Stimulated activated CD4-positive, alpha-beta T cell treated with anti-CD3 and anti-CD28 coated beads, Interleukin-15, amount 100 ng/mL, for 1 hour (primary cell): ENCODE measurements at regions not wholly inside any gene's neighbourhood (a gene's known extent, or its start where the extent isn't known, plus 50 kb on each side); places are given as distances from the start of the nearest gene placed in this dataset.

ENCODE experiments used
- DNase-seq, 2 donors: peaks; one replicate each; pipeline ENCODE4 v3.0.0-alpha.2; 2020; ENCODE audit warnings: low read depth in 1 of 2, low spot score in 1 of 2

GRCh38 chr16:18059577-18059976 is 277.0 kb downstream of the NPIPA8 start:
- DNase-seq: no peak

DNA sequence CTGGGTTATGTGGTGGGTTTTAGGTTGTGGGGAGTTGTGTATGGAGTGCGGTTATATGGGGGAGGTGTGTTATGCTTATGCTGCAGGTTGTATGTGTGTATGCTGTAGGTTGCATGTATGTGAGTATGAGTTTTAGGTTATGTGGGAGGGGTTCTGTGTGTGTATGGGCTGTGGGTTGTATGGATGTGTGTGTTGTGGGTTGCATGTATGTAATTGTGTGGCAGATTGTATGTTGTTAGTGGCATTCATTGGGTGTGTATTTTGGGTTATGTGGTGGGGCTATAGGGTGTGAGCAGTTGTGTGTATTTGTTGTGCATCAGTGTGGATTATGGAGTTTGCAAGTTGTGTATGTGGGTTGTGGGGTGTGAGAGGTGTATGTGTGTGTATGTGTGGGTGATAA is 277.4 kb downstream of the NPIPA8 start:
- DNase-seq: no peak

- no peak for DNase-seq
These were observed 281.1 kb downstream of the NPIPA8 start for GRCh38 chr16:18055411-18055916.

- DNase-seq: no peak
These were observed 285.8 kb downstream of the NPIPA8 start for GRCh38 chr16:18050777-18051176.

DNA sequence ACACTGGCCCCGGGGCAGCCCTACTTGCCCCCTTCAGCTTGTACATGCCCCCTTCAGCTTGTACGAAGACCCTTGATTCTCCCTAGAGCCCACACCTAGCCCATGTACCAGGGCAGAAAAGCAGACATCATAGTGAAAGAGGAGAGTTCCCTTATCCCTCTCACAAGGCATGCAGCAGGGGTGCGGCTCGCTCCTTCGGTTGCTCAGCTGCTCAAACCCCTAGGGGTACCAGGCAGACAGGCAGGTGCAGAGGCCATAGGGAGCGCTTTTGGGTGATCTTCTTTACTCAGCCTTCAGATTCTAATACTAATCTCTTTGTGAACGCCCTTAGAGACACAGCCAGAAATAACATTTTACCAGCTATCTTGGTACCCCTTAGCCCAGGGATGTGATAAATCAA is 286.3 kb downstream of the NPIPA8 start:
- no peak for DNase-seq

DNA sequence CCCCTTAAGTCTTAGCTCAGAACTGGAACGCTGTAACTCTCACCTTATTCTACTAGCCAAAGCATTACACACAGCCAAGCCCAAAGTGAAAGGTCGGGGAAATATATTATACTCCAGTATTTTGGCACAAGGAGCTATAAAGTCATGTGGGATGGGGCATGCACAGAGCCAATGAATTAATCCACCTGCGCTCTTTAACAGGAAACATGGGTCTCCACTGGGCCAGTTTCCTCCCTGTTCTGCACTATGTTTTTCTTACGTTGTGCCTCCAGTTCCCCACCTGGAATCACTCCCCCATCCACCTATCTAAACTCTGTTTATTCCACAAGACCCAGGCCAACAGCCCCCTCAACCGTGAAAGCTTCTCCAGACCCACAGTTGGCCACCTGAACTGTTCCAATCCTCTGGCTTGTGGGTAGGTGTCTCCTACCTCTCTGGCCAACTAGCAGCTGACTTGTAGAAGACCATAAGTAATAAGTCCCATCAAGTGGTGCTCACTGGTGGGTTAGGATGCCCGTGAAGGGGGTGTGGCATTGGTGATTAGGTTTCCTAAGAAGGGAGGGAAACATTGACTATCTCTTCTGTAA is 286.9 kb downstream of the NPIPA8 start:
- DNase-seq: no peak

- DNase-seq: no peak
These were observed 287.5 kb downstream of the NPIPA8 start for GRCh38 chr16:18048853-18049546.

DNA sequence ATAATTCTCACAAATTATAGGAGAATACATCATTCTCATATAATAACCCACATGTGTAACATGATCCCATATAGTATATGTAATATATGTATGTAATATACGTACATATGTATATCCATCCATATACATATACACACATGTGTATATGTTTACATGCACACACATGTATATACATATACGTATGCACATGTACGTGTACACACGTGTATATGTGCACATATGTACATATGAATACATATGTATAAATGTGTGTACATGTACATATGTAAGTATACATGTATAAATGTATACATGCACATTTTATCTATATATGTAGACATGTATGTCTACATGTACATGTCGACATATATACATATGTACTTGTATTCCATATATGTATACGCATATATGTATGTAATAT is 288.8 kb downstream of the NPIPA8 start:
- DNase-seq: no peak

DNA sequence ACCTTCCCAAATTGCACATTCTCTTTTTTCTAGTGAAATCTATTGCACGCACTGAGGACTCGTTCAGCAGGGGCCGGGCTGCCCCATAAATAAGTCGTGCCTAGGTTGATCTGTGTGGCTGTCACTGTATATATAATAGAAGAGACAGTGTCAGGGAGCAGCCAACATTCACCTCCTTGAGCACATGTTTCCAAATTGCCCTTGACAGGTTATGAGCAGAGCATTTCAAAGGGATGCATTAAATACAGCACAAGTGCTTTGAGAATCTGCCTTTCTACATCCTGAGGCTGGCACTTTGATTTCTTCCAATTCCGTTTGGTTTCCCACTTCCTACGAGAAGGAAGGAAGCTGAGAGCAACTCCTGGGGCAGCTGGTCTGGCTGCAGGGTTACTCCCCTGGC is 291.2 kb downstream of the NPIPA8 start:
- no peak for DNase-seq

DNA sequence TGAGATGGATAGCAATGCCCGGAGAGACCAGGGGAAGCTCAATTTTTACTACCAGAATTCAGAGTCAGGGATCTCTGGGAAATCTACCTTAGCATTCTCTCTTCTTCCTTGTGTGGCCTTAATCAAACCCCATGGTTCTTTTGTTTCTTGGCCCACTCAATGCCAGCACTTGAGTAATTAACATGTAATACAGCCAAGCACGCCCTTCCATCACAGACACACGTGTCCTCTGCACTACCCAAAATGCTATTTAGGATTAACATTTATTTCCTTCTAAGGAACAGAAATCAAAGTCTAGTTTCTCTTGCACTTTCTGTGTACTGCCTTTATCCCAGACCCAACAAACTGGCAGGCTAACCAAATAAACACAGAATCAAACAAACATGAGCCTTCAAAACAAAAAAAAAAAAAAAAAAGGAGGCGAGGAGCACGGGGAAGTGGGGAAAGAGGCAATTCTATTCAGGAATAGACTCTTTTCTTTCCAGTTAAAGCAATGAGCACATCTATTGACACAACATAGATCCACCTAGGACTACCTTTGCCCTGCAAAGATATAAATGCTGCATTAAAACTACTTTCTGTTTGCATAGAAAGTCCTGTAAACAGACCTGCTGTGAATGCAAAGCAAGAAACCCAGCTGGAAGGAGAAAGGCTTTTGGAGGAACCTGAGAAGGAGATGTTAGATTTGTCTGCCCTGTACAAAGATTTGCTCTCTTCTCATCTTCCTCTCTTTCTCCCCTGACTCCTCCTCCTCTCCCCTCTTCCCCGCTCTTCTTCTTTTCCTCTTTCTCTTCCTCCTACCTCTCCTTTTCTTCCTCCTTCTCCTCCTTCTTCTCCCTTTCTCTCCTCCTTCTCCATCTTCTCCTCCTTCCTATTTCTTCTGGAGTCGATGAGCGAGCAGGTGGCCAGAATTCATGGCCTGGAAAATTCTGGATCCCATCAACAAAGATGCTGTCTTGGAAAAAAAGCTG is 294.4 kb downstream of the NPIPA8 start:
- DNase-seq: no peak

- no peak for DNase-seq
These were observed 296.6 kb downstream of the NPIPA8 start for GRCh38 chr16:18039931-18040330.

DNA sequence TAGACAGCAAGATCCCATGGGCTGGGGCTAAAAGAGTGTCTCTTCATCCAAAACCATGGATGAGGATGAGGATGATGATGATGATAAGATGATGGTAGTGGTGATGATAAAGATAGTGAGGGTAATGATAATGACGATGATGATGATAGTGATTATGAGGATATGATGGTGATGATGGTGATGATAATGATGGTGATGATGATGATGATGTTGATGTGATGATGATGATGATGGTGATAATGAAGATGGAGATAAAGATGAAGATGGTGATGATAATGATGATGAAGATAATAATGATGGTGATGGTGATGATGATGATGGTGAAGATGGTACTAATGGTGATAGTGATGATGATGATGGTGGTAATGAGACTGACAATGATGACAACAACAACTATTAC is 299.5 kb downstream of the NPIPA8 start:
- no peak for DNase-seq

- DNase-seq: no peak
These were observed 311.9 kb downstream of the NPIPA8 start for GRCh38 chr16:18024611-18025010.

- DNase-seq: no peak
These were observed 318.2 kb downstream of the NPIPA8 start for GRCh38 chr16:18018376-18018775.

- no peak for DNase-seq
These were observed 322.7 kb downstream of the NPIPA8 start for GRCh38 chr16:18013863-18014262.

DNA sequence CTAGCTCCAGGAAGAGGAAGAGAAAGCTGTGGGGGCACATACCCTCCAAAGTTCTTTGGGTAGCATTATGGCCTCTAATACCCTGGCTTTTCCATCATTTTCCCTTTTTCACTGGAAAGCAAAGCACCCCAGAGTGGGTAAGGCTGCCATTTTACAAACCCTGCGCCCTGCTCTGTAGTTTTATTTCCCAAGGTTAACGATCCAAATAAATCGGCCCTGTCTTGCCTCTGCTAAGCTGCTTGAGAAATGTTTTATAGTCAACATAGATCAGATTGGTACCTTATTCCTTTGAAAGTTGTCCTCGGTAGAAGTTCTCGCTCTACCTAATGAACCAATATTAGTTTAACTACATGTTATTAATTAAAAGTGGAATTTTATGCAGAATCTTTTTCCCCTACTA is 328.2 kb downstream of the NPIPA8 start:
- DNase-seq: no peak

- no peak for DNase-seq
These were observed 333.5 kb downstream of the NPIPA8 start for GRCh38 chr16:18003033-18003432.

DNA sequence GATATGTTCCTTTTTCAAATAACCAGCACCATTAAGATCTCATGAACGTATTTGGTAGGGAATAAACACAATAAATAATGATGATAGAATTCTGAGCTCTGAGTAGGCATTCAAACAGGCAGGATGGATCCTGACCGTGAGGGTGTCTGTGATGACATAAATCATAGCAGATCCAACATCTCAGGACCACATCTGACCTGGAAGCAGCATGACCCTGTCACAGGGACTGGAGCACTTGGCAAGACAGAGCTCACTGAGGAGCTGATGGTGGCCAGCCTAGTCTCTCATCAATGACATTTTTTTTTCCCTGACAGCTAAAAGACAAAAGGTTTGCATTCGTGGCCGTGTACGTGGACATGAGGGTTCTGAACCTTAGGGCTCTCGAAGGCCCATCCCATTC is 337.5 kb downstream of the NPIPA8 start:
- no peak for DNase-seq

GRCh38 chr16:17998550-17998949 is 338.0 kb downstream of the NPIPA8 start:
- no peak for DNase-seq

DNA sequence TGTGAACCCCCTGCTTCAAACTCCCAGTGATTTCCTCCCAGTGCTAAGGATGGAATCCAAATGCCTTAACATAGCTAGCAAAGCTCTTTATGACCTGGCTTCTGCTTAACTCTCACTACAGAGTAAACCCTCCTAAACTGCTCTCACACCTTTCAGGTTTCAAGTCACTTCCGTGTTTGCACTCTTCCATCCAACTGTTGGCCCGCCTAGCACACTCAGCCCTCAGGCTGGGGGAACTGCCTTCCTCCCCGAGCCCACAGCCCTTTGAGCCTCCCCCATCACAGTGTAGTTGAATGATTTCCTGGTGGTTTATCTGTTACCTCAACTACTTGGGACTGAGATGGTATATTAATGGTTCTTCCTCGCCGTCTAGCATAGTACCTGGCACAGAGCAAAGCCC is 342.5 kb downstream of the NPIPA8 start:
- DNase-seq: no peak

DNA sequence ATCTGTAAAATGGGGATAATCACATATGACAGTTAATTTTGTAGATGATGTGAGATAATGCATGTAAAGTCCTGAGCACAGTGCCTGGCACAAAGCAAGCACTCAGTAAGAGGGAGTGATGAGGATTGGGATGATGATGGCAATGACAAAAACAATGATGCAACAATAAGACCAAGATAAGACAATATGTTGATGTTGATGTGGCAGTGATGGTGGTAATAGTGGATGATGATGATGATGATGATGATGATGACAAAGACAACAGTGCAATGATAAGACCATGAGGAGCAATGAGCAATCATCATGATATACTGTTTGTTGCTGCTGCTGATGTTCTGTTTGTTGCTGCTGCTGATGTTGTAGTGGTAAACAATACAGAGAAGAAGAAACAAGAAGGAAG is 344.1 kb downstream of the NPIPA8 start:
- no peak for DNase-seq

DNA sequence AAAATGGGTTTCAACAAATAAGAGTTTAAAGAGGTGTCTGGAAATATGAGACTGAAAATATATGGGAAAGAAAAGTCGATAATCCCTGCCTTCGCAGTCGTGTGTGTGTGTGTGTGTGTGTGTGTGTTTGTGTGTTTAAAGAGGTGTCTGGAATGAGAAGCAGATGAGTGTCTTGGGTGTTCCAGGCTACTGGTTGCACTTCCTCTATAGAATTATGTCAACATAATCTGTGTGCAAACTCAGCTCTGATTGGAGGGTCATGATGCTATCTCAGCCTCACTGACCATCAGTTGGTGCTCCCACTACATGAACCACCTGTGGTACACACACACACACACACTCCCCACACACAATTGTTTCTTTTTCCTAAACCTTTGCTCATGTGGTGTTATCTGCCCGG is 347.3 kb downstream of the NPIPA8 start:
- no peak for DNase-seq
